GM19239 (cell line): ENCODE measurements at regions not wholly inside any gene's neighbourhood (a gene's known extent, or its start where the extent isn't known, plus 50 kb on each side); places are given as distances from the start of the nearest gene placed in this dataset.
"Not testable (repeated sequence)": the region's sequence is repeated elsewhere in the genome, so short reads cannot be mapped to it uniquely, and the experiment has no call there.

ENCODE experiments used
- DNase-seq: peaks from one replicate; pipeline ENCODE4 v3.0.0; 2011; ENCODE audit warnings: low spot score; ENCODE audit not compliant: insufficient read length
- FAIRE-seq: peaks from 2 replicates; lab custom pipeline; 2011; peaks lifted over from hg19 to GRCh38; lab: Jason Lieb, UNC

GRCh38 chr10:53122281-53122680 is 349.7 kb upstream of the MBL2 start:
- DNase-seq (no peak), FAIRE-seq (no peak)

GRCh38 chr10:53115660-53116059 is 343.1 kb upstream of the MBL2 start:
- FAIRE-seq (no peak), DNase-seq (no peak)

GRCh38 chr10:53111529-53111928 is 338.9 kb upstream of the MBL2 start:
- no peak for DNase-seq
- no peak for FAIRE-seq

DNA sequence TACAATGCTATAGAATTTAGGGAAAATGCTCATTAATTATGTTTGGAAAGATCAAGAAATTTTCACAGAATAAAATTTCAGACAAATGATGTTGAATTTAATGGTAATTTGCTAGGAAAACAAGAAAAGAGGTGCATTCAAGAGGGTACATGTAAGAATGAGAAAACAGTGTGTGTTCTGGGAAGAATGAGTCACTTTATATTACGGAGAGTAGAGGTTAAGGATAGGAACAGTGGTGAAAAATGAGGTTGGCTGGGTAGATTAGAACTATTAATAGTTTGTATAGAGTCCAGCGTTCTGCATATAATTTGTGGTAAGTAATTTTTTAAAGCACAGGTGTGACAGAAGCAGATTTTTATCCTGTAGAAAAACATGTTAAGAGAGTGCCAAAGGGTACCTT is 336.7 kb upstream of the MBL2 start:
- DNase-seq (no peak), FAIRE-seq (no peak)

GRCh38 chr10:53108317-53108934 is 335.8 kb upstream of the MBL2 start:
- no peak for DNase-seq
- no peak for FAIRE-seq

GRCh38 chr10:53107711-53108110 is 335.1 kb upstream of the MBL2 start:
- FAIRE-seq (no peak), DNase-seq (no peak)

- no peak for DNase-seq
Measured at GRCh38 chr10:53102424-53102823, 329.8 kb upstream of the MBL2 start.

DNA sequence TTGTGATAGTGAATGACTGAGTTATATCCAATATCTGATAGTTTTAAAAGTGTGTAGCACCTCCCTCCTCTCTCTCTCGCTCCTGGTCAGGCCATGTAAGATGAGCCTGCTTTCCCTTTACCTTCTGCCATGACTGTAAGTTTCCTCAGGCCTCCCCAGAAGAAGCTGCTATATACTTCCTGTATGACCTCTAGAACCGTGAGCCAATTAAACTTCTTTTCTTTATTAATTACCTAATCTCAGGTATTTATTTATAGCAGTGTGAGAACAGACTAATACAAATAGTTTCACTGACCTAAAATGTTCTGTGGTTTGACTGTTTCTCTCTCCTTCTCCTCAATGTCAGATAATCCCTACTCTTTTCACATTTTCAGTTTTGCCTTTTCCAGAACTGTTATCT is 321.3 kb upstream of the MBL2 start:
- DNase-seq, result no peak
- no peak for FAIRE-seq

More at GRCh38 chr10:53102424-53102823, 329.8 kb upstream of the MBL2 start:
- FAIRE-seq, result no peak

GRCh38 chr10:53091574-53091973 is 319.0 kb upstream of the MBL2 start:
- FAIRE-seq (no peak), DNase-seq (no peak)

DNA sequence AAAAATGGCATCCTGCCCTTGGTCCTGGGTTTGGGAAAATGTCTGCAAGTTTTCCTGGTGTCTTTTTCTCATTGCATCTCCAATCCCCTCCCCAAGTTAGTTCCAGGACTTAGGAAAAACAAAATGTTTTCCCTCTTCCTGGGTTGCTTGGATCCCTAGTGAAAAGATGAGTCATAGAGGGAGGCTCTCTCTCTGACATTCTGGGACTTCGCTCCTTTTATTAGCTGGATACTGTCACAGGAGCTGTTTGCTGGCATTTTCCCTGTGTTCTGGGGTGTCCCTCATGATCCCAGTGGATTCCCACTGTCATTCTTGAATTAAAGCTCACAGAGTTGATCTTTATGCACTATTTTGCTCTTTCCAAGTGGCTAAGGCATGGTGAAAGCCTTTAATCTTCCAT is 316.4 kb upstream of the MBL2 start:
- DNase-seq (no peak), FAIRE-seq (no peak)

DNA sequence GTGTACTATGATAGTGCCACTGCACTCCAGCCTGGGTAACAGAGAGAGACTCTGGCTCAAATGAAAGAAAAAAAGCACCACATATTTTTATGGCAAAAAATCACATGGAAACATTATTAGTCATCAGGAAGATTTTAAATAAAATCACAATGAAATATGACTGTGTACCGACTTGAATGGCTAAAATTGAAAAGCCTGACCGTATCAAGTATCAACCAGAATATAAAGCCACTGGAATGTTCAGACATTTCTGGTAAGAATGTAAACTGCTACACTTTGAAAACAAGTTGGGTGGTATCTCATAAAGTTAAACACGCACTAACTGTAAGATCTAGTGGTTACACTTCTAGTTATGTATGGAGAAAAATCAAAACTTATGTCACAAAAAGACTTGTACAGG is 306.7 kb upstream of the MBL2 start:
- FAIRE-seq (no peak), DNase-seq (no peak)

DNA sequence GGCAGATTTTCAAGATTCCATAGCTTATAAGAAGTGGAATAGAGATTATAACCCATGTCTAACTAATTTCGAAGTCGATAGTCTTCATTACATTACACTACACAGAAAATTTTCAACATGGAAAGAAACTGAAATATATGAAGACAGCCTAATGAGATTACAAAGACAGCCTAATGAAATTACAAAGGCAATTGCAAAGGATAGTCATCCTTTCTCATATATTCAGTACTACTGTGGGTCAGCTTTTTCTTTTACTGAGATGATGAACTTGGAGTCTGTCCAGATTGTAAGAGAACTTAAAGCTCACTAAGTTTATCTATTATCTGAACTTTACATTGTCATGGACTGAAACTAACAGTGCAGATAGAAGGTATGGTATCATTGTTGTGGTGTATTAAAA is 304.4 kb upstream of the MBL2 start:
- DNase-seq, result no peak
- FAIRE-seq, result no peak

- DNase-seq (no peak), FAIRE-seq (no peak)
Measured at GRCh38 chr10:53075469-53075868, 302.9 kb upstream of the MBL2 start.

DNA sequence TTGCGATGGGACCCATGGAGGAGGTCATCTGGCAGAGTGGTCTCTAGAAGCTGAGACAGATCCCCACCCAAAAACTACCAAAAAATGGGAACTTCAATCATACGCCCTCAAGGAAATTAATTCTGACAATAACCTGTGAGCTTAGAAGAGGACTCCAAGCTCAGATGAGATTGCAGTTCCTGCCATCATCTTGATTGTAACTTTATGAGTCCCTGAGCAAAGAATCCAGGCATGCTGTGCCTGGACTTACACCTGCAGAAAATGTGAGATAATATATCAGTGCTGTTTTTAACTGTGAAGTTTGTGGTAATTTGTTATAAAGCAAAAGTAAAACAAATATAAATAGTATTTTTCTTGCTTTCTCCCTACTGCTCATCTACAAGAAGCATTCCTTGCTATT is 299.6 kb upstream of the MBL2 start:
- DNase-seq, result no peak
- no peak for FAIRE-seq

DNA sequence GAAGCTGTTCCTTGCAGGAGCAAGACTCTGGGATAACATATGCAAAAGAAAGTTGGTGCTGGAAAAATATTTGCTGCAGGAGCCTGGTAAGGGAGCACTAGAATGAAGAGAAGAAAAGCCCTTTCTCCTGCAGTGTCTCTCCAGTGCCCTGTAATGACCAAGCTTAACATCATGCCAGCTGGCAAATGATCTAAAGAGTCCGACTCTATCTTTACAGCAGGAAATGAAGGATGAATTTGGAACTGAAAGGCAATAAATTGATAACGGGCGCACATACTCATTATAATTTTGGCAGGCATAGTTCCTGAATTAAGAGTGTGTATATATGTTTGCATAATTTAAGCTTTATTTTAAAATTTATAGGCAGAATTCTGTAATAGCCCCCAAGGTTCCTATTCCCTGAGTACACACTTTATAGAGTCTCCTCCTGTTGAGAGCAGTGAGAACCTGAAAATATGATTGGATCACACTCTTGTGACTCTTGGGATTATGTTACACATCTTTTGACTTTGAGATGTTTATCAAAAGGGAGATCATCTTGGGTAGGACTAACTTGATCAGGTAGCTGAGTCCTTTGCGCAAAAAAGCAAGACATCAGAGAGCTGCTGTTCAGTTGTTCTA is 299.0 kb upstream of the MBL2 start:
- DNase-seq, result no peak

GRCh38 chr10:53069013-53069412 is 296.4 kb upstream of the MBL2 start:
- FAIRE-seq, result no peak
- no peak for DNase-seq

More for the DNA sequence above, 299.0 kb upstream of the MBL2 start:
- no peak for FAIRE-seq

- no peak for FAIRE-seq
- no peak for DNase-seq
Measured at GRCh38 chr10:53064614-53065013, 292.0 kb upstream of the MBL2 start.

- FAIRE-seq (no peak), DNase-seq (no peak)
Measured at GRCh38 chr10:53063805-53064204, 291.2 kb upstream of the MBL2 start.

GRCh38 chr10:53052521-53053164 is 280.1 kb upstream of the MBL2 start:
- FAIRE-seq (no peak), DNase-seq (no peak)

- DNase-seq (no peak), FAIRE-seq (no peak)
Measured at GRCh38 chr10:53045315-53045714, 272.7 kb upstream of the MBL2 start.

DNA sequence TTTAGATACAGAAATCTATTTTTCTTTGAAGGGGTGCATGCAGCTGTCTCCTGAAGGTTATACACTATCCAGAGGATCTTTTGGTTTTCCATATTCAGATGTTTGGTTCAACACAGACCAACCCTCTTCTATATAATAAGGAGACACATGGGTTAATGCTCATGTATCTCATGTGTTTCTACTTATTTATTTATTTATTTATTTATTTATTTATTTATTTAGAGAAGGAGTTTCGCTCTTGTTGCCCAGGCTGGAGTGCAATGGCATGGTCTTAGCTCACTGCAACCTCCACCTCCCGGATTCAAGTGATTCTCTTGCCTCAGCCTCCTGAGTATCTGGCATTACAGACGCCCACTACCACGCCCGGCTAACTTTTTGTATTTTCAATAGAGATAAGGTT is 263.2 kb upstream of the MBL2 start:
- DNase-seq, FAIRE-seq: not testable (repeated sequence)

GRCh38 chr10:53033396-53033795 is 260.8 kb upstream of the MBL2 start:
- FAIRE-seq (no peak), DNase-seq (no peak)
